ENCODE measurements at regions not wholly inside any gene's neighbourhood (a gene's known extent, or its start where the extent isn't known, plus 50 kb on each side); places are given as distances from the start of the nearest gene placed in this dataset.

GRCh38 chr13:105579821-105580710 lies 955.4 kb downstream of the EFNB2 start:
- peaks cover 0 to 3% of the 10 kb centered on the region in 2 donors for H3K9me3 Mint-ChIP-seq
- H3K4me3 Mint-ChIP-seq, result no peak overlapping the region
- no peaks in the 10 kb centered on the region for H3K36me3 Mint-ChIP-seq
- H3K27me3 Mint-ChIP-seq, result no peaks in the 10 kb centered on the region
- DNase-seq (no peak), ATAC-seq (replicated peaks) (no peak)
- no peak overlapping the region for H3K27ac Mint-ChIP-seq
- no peaks in the 10 kb centered on the region for H3K4me1 Mint-ChIP-seq

GRCh38 chr13:105573136-105573535 lies 962.3 kb downstream of the EFNB2 start:
- Mint-ChIP-seq H3K36me3 (no peaks in the 10 kb centered on the region), H3K9me3 (peaks cover 0 to 5% of the 10 kb centered on the region in 2 donors)
- no peak for DNase-seq

GRCh38 chr13:105572401-105572800 lies 963.1 kb downstream of the EFNB2 start:
- H3K27me3 Mint-ChIP-seq, result no peaks in the 10 kb centered on the region
- no peak for DNase-seq
- H3K36me3 Mint-ChIP-seq, result no peaks in the 10 kb centered on the region
- no peak overlapping the region for H3K27ac Mint-ChIP-seq
- H3K4me3 Mint-ChIP-seq, result no peak overlapping the region
- peaks cover 0 to 5% of the 10 kb centered on the region in 2 donors for H3K9me3 Mint-ChIP-seq
- no peak for ATAC-seq (replicated peaks)
- H3K4me1 Mint-ChIP-seq, result no peaks in the 10 kb centered on the region

More at GRCh38 chr13:105573136-105573535, 962.3 kb downstream of the EFNB2 start:
- Mint-ChIP-seq H3K27me3 (no peaks in the 10 kb centered on the region), H3K27ac (no peak overlapping the region), H3K4me3 (no peak overlapping the region), H3K4me1 (no peaks in the 10 kb centered on the region)
- no peak for ATAC-seq (replicated peaks)

GRCh38 chr13:105569816-105570215 lies 965.6 kb downstream of the EFNB2 start:
- Mint-ChIP-seq H3K27ac (no peak overlapping the region), H3K36me3 (no peaks in the 10 kb centered on the region), H3K9me3 (peaks cover 0 to 3% of the 10 kb centered on the region in 2 donors), H3K4me1 (no peaks in the 10 kb centered on the region), H3K4me3 (no peak overlapping the region), H3K27me3 (no peaks in the 10 kb centered on the region)
- ATAC-seq (replicated peaks) (no peak), DNase-seq (no peak)

GRCh38 chr13:105567951-105568525 lies 967.4 kb downstream of the EFNB2 start:
- Mint-ChIP-seq H3K4me3 (no peak overlapping the region), H3K9me3 (no peaks in the 10 kb centered on the region), H3K27ac (no peak overlapping the region), H3K36me3 (no peaks in the 10 kb centered on the region), H3K27me3 (no peaks in the 10 kb centered on the region), H3K4me1 (no peaks in the 10 kb centered on the region)
- DNase-seq (no peak), ATAC-seq (replicated peaks) (no peak)

- H3K36me3 Mint-ChIP-seq, result no peaks in the 10 kb centered on the region
- H3K4me3 Mint-ChIP-seq, result no peak overlapping the region
- H3K27ac Mint-ChIP-seq, result no peak overlapping the region
- no peak for ATAC-seq (replicated peaks)
- DNase-seq, result no peak
- no peaks in the 10 kb centered on the region for H3K4me1 Mint-ChIP-seq
- peaks cover 0 to 2% of the 10 kb centered on the region in 2 donors for H3K9me3 Mint-ChIP-seq
- no peaks in the 10 kb centered on the region for H3K27me3 Mint-ChIP-seq
These were observed 970.2 kb downstream of the EFNB2 start for GRCh38 chr13:105565136-105565727.

GRCh38 chr13:105552078-105552477 lies 983.4 kb downstream of the EFNB2 start:
- H3K27ac Mint-ChIP-seq, result no peak overlapping the region
- no peaks in the 10 kb centered on the region for H3K36me3 Mint-ChIP-seq
- peaks cover 2 to 5% of the 10 kb centered on the region in 2 donors for H3K9me3 Mint-ChIP-seq
- DNase-seq (no peak), ATAC-seq (replicated peaks) (no peak)
- no peak overlapping the region for H3K4me3 Mint-ChIP-seq
- H3K27me3 Mint-ChIP-seq, result no peaks in the 10 kb centered on the region
- no peaks in the 10 kb centered on the region for H3K4me1 Mint-ChIP-seq

GRCh38 chr13:105547851-105548250 lies 987.6 kb downstream of the EFNB2 start:
- H3K36me3 Mint-ChIP-seq, result no peaks in the 10 kb centered on the region
- ATAC-seq (replicated peaks), result no peak
- peaks cover 0 to 2% of the 10 kb centered on the region in 2 donors for H3K9me3 Mint-ChIP-seq
- DNase-seq, result no peak
- H3K27ac Mint-ChIP-seq, result no peak overlapping the region
- H3K4me1 Mint-ChIP-seq, result no peaks in the 10 kb centered on the region
- H3K27me3 Mint-ChIP-seq, result no peaks in the 10 kb centered on the region
- H3K4me3 Mint-ChIP-seq, result no peak overlapping the region

GRCh38 chr13:105545811-105546210 lies 989.7 kb downstream of the EFNB2 start:
- no peak for DNase-seq
- H3K27ac Mint-ChIP-seq, result no peak overlapping the region
- no peaks in the 10 kb centered on the region for H3K4me1 Mint-ChIP-seq
- no peak for ATAC-seq (replicated peaks)
- H3K4me3 Mint-ChIP-seq, result no peak overlapping the region
- H3K9me3 Mint-ChIP-seq, result peaks cover 0 to 2% of the 10 kb centered on the region in 2 donors
- H3K27me3 Mint-ChIP-seq, result no peaks in the 10 kb centered on the region
- no peaks in the 10 kb centered on the region for H3K36me3 Mint-ChIP-seq

- Mint-ChIP-seq H3K27me3 (no peaks in the 10 kb centered on the region), H3K27ac (no peak overlapping the region), H3K4me3 (no peak overlapping the region), H3K9me3 (peaks cover 0 to 2% of the 10 kb centered on the region in 2 donors), H3K36me3 (no peaks in the 10 kb centered on the region), H3K4me1 (no peaks in the 10 kb centered on the region)
- no peak for DNase-seq
- ATAC-seq (replicated peaks), result no peak
These were observed 991.7 kb downstream of the EFNB2 start for GRCh38 chr13:105543742-105544141.

- ATAC-seq (replicated peaks), result no peak
- H3K27ac Mint-ChIP-seq, result no peak overlapping the region
- no peaks in the 10 kb centered on the region for H3K9me3 Mint-ChIP-seq
- no peaks in the 10 kb centered on the region for H3K27me3 Mint-ChIP-seq
- no peak for DNase-seq
- no peaks in the 10 kb centered on the region for H3K4me1 Mint-ChIP-seq
- no peak overlapping the region for H3K4me3 Mint-ChIP-seq
- no peaks in the 10 kb centered on the region for H3K36me3 Mint-ChIP-seq
These were observed 993.9 kb downstream of the EFNB2 start for GRCh38 chr13:105541565-105541964.

GRCh38 chr13:105538346-105538745 lies 997.1 kb downstream of the EFNB2 start:
- DNase-seq, result no peak
- Mint-ChIP-seq H3K4me3 (no peak overlapping the region), H3K27me3 (no peaks in the 10 kb centered on the region), H3K27ac (no peak overlapping the region), H3K9me3 (no peaks in the 10 kb centered on the region), H3K36me3 (no peaks in the 10 kb centered on the region), H3K4me1 (no peaks in the 10 kb centered on the region)
- ATAC-seq (replicated peaks), result no peak

- H3K36me3 Mint-ChIP-seq, result no peaks in the 10 kb centered on the region
- no peak overlapping the region for H3K4me3 Mint-ChIP-seq
- H3K27ac Mint-ChIP-seq, result no peak overlapping the region
- DNase-seq (no peak), ATAC-seq (replicated peaks) (no peak)
- H3K27me3 Mint-ChIP-seq, result no peaks in the 10 kb centered on the region
- peaks cover 0 to 1% of the 10 kb centered on the region in 2 donors for H3K9me3 Mint-ChIP-seq
- no peaks in the 10 kb centered on the region for H3K4me1 Mint-ChIP-seq
These were observed 998.3 kb downstream of the EFNB2 start for GRCh38 chr13:105537113-105537512.

- no peak overlapping the region for H3K27ac Mint-ChIP-seq
- no peaks in the 10 kb centered on the region for H3K36me3 Mint-ChIP-seq
- ATAC-seq (replicated peaks) (no peak), DNase-seq (no peak)
- H3K9me3 Mint-ChIP-seq, result peaks cover 0 to 1% of the 10 kb centered on the region in 2 donors
- no peaks in the 10 kb centered on the region for H3K4me1 Mint-ChIP-seq
- H3K27me3 Mint-ChIP-seq, result no peaks in the 10 kb centered on the region
- no peak overlapping the region for H3K4me3 Mint-ChIP-seq
These were observed 1005.0 kb downstream of the EFNB2 start for GRCh38 chr13:105530468-105530867.

GRCh38 chr13:105527127-105527526 lies 1008.3 kb downstream of the EFNB2 start:
- H3K4me1 Mint-ChIP-seq, result no peaks in the 10 kb centered on the region
- no peaks in the 10 kb centered on the region for H3K36me3 Mint-ChIP-seq
- H3K9me3 Mint-ChIP-seq, result peaks cover under 1 to 2% of the 10 kb centered on the region in 2 donors
- no peak overlapping the region for H3K4me3 Mint-ChIP-seq
- ATAC-seq (replicated peaks) (no peak), DNase-seq (no peak)
- no peaks in the 10 kb centered on the region for H3K27me3 Mint-ChIP-seq
- no peak overlapping the region for H3K27ac Mint-ChIP-seq
